ENCODE measurements at regions not wholly inside any gene's neighbourhood (a gene's known extent, or its start where the extent isn't known, plus 50 kb on each side); places are given as distances from the start of the nearest gene placed in this dataset.
"Not testable (repeated sequence)": the region's sequence is repeated elsewhere in the genome, so short reads cannot be mapped to it uniquely, and the experiment has no call there.

GRCh38 chr14:53409289-53409688 lies 256.2 kb upstream of the DDHD1 start:
- no peak for DNase-seq (ENCODE audit: low read depth in 3 of 3, low spot score in 1 of 3)

GRCh38 chr14:53408175-53408879 lies 255.2 kb upstream of the DDHD1 start:
- no peak for DNase-seq (ENCODE audit: low read depth in 3 of 3, low spot score in 1 of 3)

- no peak for DNase-seq (ENCODE audit: low read depth in 3 of 3, low spot score in 1 of 3)
Measured at GRCh38 chr14:53406519-53406918, 253.4 kb upstream of the DDHD1 start.

GRCh38 chr14:53401646-53402045 lies 248.5 kb upstream of the DDHD1 start:
- DNase-seq (ENCODE audit: low read depth in 3 of 3, low spot score in 1 of 3), result no peak

- no peak for DNase-seq (ENCODE audit: low read depth in 3 of 3, low spot score in 1 of 3)
Measured at GRCh38 chr14:53399057-53399456, 245.9 kb upstream of the DDHD1 start.

- DNase-seq (ENCODE audit: low read depth in 3 of 3, low spot score in 1 of 3), result no peak
Measured at GRCh38 chr14:53398616-53399015, 245.5 kb upstream of the DDHD1 start.

GRCh38 chr14:53395267-53395666 lies 242.1 kb upstream of the DDHD1 start:
- not testable (repeated sequence) for DNase-seq (ENCODE audit: low read depth in 3 of 3, low spot score in 1 of 3)

- no peak for DNase-seq (ENCODE audit: low read depth in 3 of 3, low spot score in 1 of 3)
Measured at GRCh38 chr14:53391631-53392285, 238.6 kb upstream of the DDHD1 start.

- DNase-seq (ENCODE audit: low read depth in 3 of 3, low spot score in 1 of 3), result no peak
Measured at GRCh38 chr14:53391156-53391555, 238.0 kb upstream of the DDHD1 start.

- no peak for DNase-seq (ENCODE audit: low read depth in 3 of 3, low spot score in 1 of 3)
Measured at GRCh38 chr14:53390008-53390407, 236.9 kb upstream of the DDHD1 start.

GRCh38 chr14:53389202-53389601 lies 236.1 kb upstream of the DDHD1 start:
- no peak for DNase-seq (ENCODE audit: low read depth in 3 of 3, low spot score in 1 of 3)

GRCh38 chr14:53386362-53386761 lies 233.2 kb upstream of the DDHD1 start:
- no peak for DNase-seq (ENCODE audit: low read depth in 3 of 3, low spot score in 1 of 3)

GRCh38 chr14:53384536-53384935 lies 231.4 kb upstream of the DDHD1 start:
- no peak for DNase-seq (ENCODE audit: low read depth in 3 of 3, low spot score in 1 of 3)

GRCh38 chr14:53384073-53384472 lies 230.9 kb upstream of the DDHD1 start:
- no peak for DNase-seq (ENCODE audit: low read depth in 3 of 3, low spot score in 1 of 3)

- no peak for DNase-seq (ENCODE audit: low read depth in 3 of 3, low spot score in 1 of 3)
Measured at GRCh38 chr14:53381895-53382294, 228.8 kb upstream of the DDHD1 start.

GRCh38 chr14:53380867-53381225 lies 227.7 kb upstream of the DDHD1 start:
- no peak for DNase-seq (ENCODE audit: low read depth in 3 of 3, low spot score in 1 of 3)

GRCh38 chr14:53380052-53380866 lies 227.1 kb upstream of the DDHD1 start:
- DNase-seq (ENCODE audit: low read depth in 3 of 3, low spot score in 1 of 3), result no peak

- no peak for DNase-seq (ENCODE audit: low read depth in 3 of 3, low spot score in 1 of 3)
Measured at GRCh38 chr14:53378142-53378541, 225.0 kb upstream of the DDHD1 start.

- no peak for DNase-seq (ENCODE audit: low read depth in 3 of 3, low spot score in 1 of 3)
Measured at GRCh38 chr14:53376064-53376463, 222.9 kb upstream of the DDHD1 start.

- DNase-seq (ENCODE audit: low read depth in 3 of 3, low spot score in 1 of 3), result no peak
Measured at GRCh38 chr14:53375599-53375998, 222.5 kb upstream of the DDHD1 start.

- DNase-seq (ENCODE audit: low read depth in 3 of 3, low spot score in 1 of 3), result no peak
Measured at GRCh38 chr14:53368711-53369201, 215.6 kb upstream of the DDHD1 start.

- no peak for DNase-seq (ENCODE audit: low read depth in 3 of 3, low spot score in 1 of 3)
Measured at GRCh38 chr14:53368066-53368465, 214.9 kb upstream of the DDHD1 start.

All from stimulated activated CD4-positive, alpha-beta T cell treated with anti-CD3 and anti-CD28 coated beads, TNF-alpha, amount 100 ng/mL, for 1 hour (primary cell).